ENCODE measurements at regions not wholly inside any gene's neighbourhood (a gene's known extent, or its start where the extent isn't known, plus 50 kb on each side); places are given as distances from the start of the nearest gene placed in this dataset.

GRCh38 chrX:109841869-109842579 is 109.0 kb upstream of the ACSL4 start:
- no peaks in the 10 kb centered on the region for H3K4me1 Mint-ChIP-seq

More at GRCh38 chrX:109841869-109842579, 109.0 kb upstream of the ACSL4 start:
- ATAC-seq (ENCODE audit: low read depth) (no peak), DNase-seq (no peak)
- Mint-ChIP-seq H3K27me3 (no peaks in the 10 kb centered on the region), H3K9me3 (ENCODE audit: insufficient read depth) (no peaks in the 10 kb centered on the region), H3K4me3 (no peak overlapping the region), H3K27ac (no peak overlapping the region)
- Histone ChIP-seq H3K4me3 (ENCODE audit: control extremely low read depth in 1 of 5, extremely low read depth in 1 of 5, insufficient read depth in 1 of 5, low read depth in 2 of 5, low read length in 4 of 5) (no peak overlapping the region), H3K27me3 (replicated peaks in 1 of 4; ENCODE audit: control extremely low read depth in 1 of 4, control insufficient read depth in 3 of 4, insufficient read depth in 4 of 4, low read length in 3 of 4) (no peaks in the 10 kb centered on the region), H3K9me3 (ENCODE audit: control extremely low read depth in 1 of 3, control insufficient read depth in 2 of 3, insufficient read depth in 1 of 3, low read length in 2 of 3) (no peaks in the 10 kb centered on the region), H3K9ac (ENCODE audit: low read length) (no peak overlapping the region), H4K20me1 (ENCODE audit: control insufficient read depth, insufficient read depth, low read length, poor library complexity, severe bottlenecking) (no peaks in the 10 kb centered on the region), H3K27ac (ENCODE audit: low read length in 2 of 2) (no peak overlapping the region), H2AFZ (ENCODE audit: insufficient read depth, low read depth, low read length, poor library complexity, severe bottlenecking) (no peak overlapping the region), H3K4me1 (ENCODE audit: control insufficient read depth in 2 of 2, insufficient read depth in 2 of 2, low read length in 2 of 2) (no peaks in the 10 kb centered on the region), H3K79me2 (ENCODE audit: control insufficient read depth, insufficient read depth, low read length) (no peaks in the 10 kb centered on the region), H3K4me2 (replicated peaks; ENCODE audit: low read depth, low read length, poor library complexity, severe bottlenecking) (no peak overlapping the region), H3K36me3 (replicated peaks in 1 of 2; ENCODE audit: control extremely low read depth in 1 of 2, control insufficient read depth in 1 of 2, extremely low read depth in 1 of 2, insufficient read depth in 2 of 2, low read length in 1 of 2) (no peaks in the 10 kb centered on the region)
- POLR2A ChIA-PET, result no interaction called here
- no CpG with 5 or more reads among the region's 4 CpGs for WGBS (ENCODE audit: insufficient coverage)
- intact Hi-C loops (cut with micrococcal nuclease), result no loop called here
- CTCF ChIA-PET, result interaction anchor here (2.4 kb wide), 1 partner anchor 15 kb away, joined by 6 read pairs; no protein-coding TSS in a partner anchor
- TF ChIP-seq EZH2 (IDR thresholded peaks at IDR 0.05; ENCODE audit: borderline replicate concordance, insufficient read depth, low read depth, low read length, poor library complexity, severe bottlenecking), result no peak
- TF ChIP-seq CTCF (IDR thresholded peaks at IDR 0.05), result no peak

Measured in B cell (primary cell).